SK-N-MC (cell line): ENCODE measurements at regions not wholly inside any gene's neighbourhood (a gene's known extent, or its start where the extent isn't known, plus 50 kb on each side); places are given as distances from the start of the nearest gene placed in this dataset.

ENCODE experiments used
- DNase-seq: peaks from one replicate; pipeline ENCODE4 v3.0.0-alpha.2; 2011; ENCODE audit warnings: low read depth, low spot score
- H3K27ac ChIP-seq: fragments of 200-600 bp; sonication (generic); 2 replicates; pipeline ENCODE4 v1.5.1; 2016; ENCODE audit warnings: mixed run types
- H3K36me3 ChIP-seq: fragments of 200-600 bp; sonication (generic); 2 replicates; pipeline ENCODE4 v1.6.1; 2017; ENCODE audit warnings: antibody characterized with exemption, low read length, mixed read lengths; ENCODE audit not compliant: insufficient read depth
- H3K4me3 ChIP-seq: fragments of 200-600 bp; sonication (generic); 2 replicates; pipeline ENCODE4 v1.5.1; 2016
- H3K9ac ChIP-seq: fragments of 200-600 bp; sonication (generic); 2 replicates; pipeline ENCODE4 v1.8.0; 2017; ENCODE audit warnings: mixed run types, mixed read lengths; ENCODE audit not compliant: insufficient read length
- H3K9me3 ChIP-seq: fragments of 200-600 bp; sonication (generic); 2 replicates; pipeline ENCODE4 v1.6.1; 2017; ENCODE audit warnings: low read depth, mild to moderate bottlenecking, antibody characterized with exemption, low read length, moderate library complexity, mixed read lengths
- EZH2 ChIP-seq: fragments of 200-600 bp; sonication (generic); IDR thresholded peaks from one replicate; pipeline ENCODE4 v1.6.1; 2017; ENCODE audit warnings: antibody characterized with exemption
- FOXP2 ChIP-seq: optimal IDR thresholded peaks from 2 replicates; pipeline ENCODE3; 2011; ENCODE audit warnings: mild to moderate bottlenecking, moderate library complexity; ENCODE audit not compliant: insufficient read depth; ENCODE audit errors: extremely low read length, control extremely low read depth
- POLR2AphosphoS5 ChIP-seq: IDR thresholded peaks from 2 replicates; pipeline ENCODE4 v1.6.1; 2012; ENCODE audit warnings: mild to moderate bottlenecking, low read depth, low read length, borderline replicate concordance

DNA sequence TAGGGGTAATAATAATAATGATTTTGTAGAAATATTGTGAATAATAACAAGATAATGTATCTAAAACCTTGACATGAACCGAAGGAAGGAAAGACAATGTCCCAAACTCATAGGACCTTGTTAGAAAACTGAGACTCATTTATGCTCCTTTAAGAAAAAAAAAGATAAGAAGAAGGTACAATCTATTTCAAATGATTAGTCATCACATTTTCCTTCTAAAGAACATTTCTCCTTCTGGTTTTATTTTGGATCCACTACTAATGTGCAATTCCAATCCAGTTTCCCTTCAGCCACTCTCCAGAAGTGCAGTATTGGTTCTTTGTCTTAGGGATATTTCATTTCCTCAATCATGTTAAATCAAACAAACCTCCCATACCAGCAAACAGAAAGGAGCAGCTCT is 526.7 kb downstream of the FUT8 start:
- TF ChIP-seq EZH2 (no peak), POLR2AphosphoS5 (no peak), FOXP2 (no peak)

DNA sequence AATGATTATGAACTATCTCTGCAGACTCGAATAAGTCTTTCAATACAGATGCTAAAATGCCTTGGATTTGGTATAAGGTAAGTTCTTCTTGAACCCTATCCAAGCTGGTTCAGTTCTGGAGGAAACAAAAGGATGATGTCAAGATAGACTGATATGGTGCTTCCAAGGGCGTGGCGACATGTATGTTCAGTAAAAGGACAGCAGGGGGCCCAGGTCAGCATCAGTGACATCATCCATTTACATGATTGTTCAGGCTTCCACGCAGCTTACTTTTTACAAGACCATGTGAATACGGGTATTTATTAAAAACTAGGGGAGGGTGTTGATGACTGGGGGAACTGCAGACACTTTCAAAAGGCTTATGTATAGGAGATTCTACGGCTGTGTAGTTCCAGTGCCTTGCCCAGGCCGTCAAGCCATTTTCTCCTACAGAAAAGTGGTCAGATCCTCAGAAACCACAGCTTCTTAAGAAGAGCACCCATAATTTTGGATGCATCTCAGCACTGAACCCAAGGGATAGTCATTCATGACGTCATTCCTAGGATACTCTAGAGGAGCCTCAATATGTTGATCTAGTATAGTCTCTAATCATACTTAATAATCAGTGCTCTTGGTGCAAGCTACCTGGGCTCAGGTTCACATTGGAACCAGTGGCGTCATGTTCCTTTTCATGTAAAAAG is 527.7 kb downstream of the FUT8 start:
- DNase-seq, result no peak
- TF ChIP-seq POLR2AphosphoS5 (no peak), EZH2 (no peak), FOXP2 (no peak)
- no peak overlapping the region for H3K4me3 ChIP-seq
- H3K9me3 ChIP-seq, result no peaks in the 10 kb centered on the region
- H3K9ac ChIP-seq, result no peak overlapping the region
- H3K27ac ChIP-seq, result no peak overlapping the region
- H3K36me3 ChIP-seq, result no peaks in the 10 kb centered on the region

More for the DNA sequence above, 526.7 kb downstream of the FUT8 start:
- H3K4me3 ChIP-seq, result no peak overlapping the region
- DNase-seq, result no peak
- H3K9me3 ChIP-seq, result no peaks in the 10 kb centered on the region
- no peak overlapping the region for H3K9ac ChIP-seq
- H3K27ac ChIP-seq, result no peak overlapping the region
- H3K36me3 ChIP-seq, result no peaks in the 10 kb centered on the region

DNA sequence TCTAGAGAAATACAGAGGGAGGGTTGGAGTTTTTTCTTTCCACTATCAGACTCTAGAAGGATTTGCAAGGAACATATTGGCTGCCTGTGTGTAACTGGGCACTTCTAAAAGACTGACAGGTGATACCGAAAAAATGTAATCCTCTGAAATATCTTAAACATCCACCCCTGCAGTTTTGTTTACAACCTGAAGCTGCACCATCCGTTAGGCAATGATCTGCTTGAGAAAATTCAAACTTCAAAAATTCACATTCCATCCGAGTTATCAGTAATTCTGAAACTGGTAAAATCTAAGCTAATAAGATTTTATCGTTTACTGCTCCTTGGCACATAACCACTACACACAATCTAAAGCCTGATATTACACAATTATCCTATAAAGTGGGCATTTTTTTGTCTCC is 528.6 kb downstream of the FUT8 start:
- H3K27ac ChIP-seq, result no peak overlapping the region
- TF ChIP-seq POLR2AphosphoS5, result no peak
- H3K36me3 ChIP-seq, result no peaks in the 10 kb centered on the region
- H3K9ac ChIP-seq, result no peak overlapping the region
- H3K9me3 ChIP-seq, result no peaks in the 10 kb centered on the region
- no peak for DNase-seq
- H3K4me3 ChIP-seq, result no peak overlapping the region

DNA sequence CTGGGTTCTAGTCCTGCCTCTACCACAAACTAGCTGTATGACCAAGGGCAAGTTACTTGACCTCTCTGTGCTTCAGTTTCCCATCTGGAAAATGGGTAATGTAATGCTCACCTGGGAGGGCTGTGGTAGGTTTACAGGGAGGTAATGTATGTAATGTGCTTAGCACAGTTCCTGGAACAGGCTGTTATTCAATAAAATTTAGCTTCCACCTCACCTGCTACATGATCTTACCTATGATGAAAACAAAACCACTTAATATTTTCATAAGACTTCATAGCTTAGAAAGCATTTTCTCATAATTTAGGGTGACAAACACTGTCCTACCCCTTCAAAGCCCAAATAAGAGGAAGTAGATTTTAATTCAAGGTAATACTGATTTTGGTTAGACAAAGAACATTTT is 530.6 kb downstream of the FUT8 start:
- TF ChIP-seq EZH2 (no peak), POLR2AphosphoS5 (no peak), FOXP2 (no peak)
- Histone ChIP-seq H3K4me3 (no peak overlapping the region), H3K36me3 (no peaks in the 10 kb centered on the region)

DNA sequence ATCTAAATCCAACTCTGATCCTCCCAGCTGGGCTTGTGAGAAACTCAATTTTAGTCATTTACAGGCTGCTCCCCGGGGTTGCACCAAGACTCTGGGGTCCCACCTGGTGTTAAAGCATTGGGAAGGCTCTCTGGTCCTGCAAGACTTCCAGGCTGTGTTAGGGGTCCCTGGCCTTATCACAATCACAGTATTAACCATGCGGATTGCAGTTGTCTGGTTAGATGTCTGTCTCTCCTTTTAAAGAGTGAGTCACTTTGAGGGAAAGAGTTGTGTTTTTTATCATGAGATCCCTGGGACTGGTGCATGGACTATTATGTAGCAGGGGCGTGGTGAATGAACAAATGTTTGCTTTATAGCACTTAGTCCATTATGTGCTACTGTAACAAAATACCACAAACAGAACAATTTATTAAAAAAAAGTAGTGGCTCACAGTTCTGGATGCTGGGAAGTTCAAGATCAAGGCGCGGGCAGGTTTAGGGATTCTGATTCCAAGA is 531.4 kb downstream of the FUT8 start:
- no peak overlapping the region for H3K9ac ChIP-seq
- TF ChIP-seq FOXP2, result no peak
- TF ChIP-seq POLR2AphosphoS5, result no peak
- TF ChIP-seq EZH2, result no peak

More for the DNA sequence above, 530.6 kb downstream of the FUT8 start:
- H3K9me3 ChIP-seq, result no peaks in the 10 kb centered on the region
- H3K27ac ChIP-seq, result no peak overlapping the region
- no peak overlapping the region for H3K9ac ChIP-seq
- no peak for DNase-seq

DNA sequence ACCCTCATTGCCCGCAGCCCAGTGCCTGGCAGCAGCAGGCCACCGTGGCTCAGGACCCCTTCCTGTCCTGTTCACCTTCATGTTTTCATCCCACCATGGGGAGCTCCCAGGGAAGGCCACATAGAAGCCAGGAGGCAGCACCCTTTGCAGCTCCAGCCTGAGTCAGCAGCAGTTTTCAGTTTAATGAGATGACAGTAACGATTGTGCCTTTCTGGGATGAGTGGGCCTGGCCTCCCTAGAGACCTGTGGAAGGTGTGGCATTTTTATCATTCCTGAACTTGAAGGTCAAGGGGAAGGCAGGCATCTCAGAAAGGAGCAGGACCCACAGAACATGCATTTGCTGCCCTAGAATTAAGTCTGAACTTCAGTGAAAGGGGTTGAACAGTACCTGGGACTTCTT is 532.8 kb downstream of the FUT8 start:
- no peak for TF ChIP-seq FOXP2
- no peak for TF ChIP-seq POLR2AphosphoS5
- no peak for TF ChIP-seq EZH2
- Histone ChIP-seq H3K36me3 (no peaks in the 10 kb centered on the region), H3K4me3 (no peak overlapping the region), H3K9me3 (no peaks in the 10 kb centered on the region), H3K27ac (no peak overlapping the region), H3K9ac (no peak overlapping the region)
- no peak for DNase-seq

More for the DNA sequence above, 531.4 kb downstream of the FUT8 start:
- Histone ChIP-seq H3K36me3 (no peaks in the 10 kb centered on the region), H3K27ac (no peak overlapping the region), H3K9me3 (no peaks in the 10 kb centered on the region), H3K4me3 (no peak overlapping the region)
- DNase-seq, result no peak

DNA sequence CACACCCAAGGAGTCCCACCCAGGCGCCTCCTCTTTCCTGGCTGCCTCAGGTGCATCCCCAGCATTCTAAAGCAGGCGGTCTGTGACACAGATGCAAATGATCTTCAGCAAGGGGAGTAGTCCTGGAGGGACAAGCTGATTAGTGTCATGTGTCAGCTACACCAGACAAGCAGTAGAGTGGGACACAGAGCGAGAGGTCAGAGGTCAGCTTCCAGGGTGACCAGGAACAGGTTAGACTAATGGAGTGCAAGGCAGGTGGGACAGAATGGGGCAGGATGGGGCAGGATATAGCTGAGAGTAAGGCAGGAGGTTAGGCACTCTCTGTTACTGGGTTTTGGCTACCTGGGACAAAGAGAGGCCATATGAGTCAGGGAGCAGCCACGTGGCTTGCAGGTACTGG is 534.0 kb downstream of the FUT8 start:
- no peak for DNase-seq
- TF ChIP-seq EZH2 (no peak), FOXP2 (no peak), POLR2AphosphoS5 (no peak)

DNA sequence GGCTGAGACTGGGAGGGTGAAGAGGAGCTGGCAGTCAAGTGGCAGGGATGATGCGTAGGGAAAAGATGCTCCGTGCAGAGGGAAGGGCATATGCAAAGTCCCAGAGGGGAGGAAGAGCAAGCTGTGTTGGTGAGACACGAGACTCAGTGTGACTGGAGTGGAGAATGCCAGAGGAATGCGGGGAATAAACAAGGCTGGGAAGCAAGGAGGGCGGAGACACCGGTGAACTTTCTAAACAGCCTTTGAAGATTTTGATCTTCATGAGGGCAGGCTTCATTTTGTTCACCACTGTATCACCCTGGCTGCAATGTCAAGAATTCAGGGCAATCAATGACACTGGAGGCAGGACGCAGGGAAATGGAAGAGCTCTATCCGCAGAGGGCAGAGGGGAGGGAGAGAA is 535.8 kb downstream of the FUT8 start:
- no peaks in the 10 kb centered on the region for H3K36me3 ChIP-seq
- H3K9me3 ChIP-seq, result no peaks in the 10 kb centered on the region
- DNase-seq, result no peak
- H3K9ac ChIP-seq, result no peak overlapping the region
- no peak overlapping the region for H3K4me3 ChIP-seq
- no peak for TF ChIP-seq FOXP2
- no peak for TF ChIP-seq POLR2AphosphoS5
- no peak for TF ChIP-seq EZH2
- no peak overlapping the region for H3K27ac ChIP-seq

More for the DNA sequence above, 534.0 kb downstream of the FUT8 start:
- Histone ChIP-seq H3K9me3 (no peaks in the 10 kb centered on the region), H3K27ac (no peak overlapping the region), H3K36me3 (no peaks in the 10 kb centered on the region), H3K9ac (no peak overlapping the region), H3K4me3 (no peak overlapping the region)

DNA sequence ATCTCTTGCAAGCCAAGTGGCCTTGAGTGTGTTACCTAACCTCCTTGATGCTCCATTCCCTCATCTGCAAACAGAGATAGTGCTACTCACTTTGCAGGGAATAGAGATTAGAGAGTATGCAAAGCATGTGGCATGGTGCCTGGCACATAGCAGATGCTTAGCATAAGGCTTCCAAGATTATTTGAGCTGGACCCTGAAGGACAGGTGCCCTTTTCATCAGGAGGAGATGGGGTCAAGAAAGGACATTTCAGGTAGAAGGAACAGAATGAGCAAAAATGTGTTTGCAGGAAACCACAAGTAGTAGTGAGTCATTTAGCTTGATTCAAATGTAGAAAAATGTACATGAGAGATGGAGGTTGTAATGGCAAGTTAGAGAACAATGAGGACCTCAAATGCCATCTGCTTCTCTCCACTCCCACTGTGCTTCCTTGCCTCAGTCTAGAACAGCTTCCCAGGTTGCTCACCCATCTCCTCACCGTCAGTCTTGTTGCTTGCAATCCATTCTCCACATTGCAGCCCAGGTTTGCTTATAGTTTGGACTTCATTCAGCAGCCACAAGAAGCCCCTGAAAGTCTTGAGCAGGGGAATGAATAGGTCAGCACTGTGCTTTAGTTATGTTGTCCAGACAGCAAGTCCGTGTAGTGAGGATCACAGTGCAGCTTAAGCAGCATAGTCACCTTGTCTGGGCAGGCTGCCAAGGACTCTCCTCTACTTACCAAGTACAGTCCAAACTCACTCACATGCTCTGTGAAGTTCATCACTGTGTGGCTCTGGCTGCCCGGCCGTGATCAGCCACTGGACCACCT is 536.3 kb upstream of the CCDC196 start:
- no peaks in the 10 kb centered on the region for H3K36me3 ChIP-seq
- no peak overlapping the region for H3K9ac ChIP-seq
- no peak overlapping the region for H3K27ac ChIP-seq
- no peak for TF ChIP-seq FOXP2
- no peak for TF ChIP-seq EZH2
- TF ChIP-seq POLR2AphosphoS5, result no peak
- H3K9me3 ChIP-seq, result no peaks in the 10 kb centered on the region
- DNase-seq, result no peak
- H3K4me3 ChIP-seq, result no peak overlapping the region
